OCI-LY7 (cell line): ENCODE measurements at regions not wholly inside any gene's neighbourhood (a gene's known extent, or its start where the extent isn't known, plus 50 kb on each side); places are given as distances from the start of the nearest gene placed in this dataset.

Experiments
- BruUV-seq: library from RNA; stranded (reverse); fragments of 400-500 nt; replicated peaks from 2 replicates; lab custom pipeline; 2021; lab: Mats Ljungman, UMichigan
- CTCF ChIA-PET: fragments of 300-600 bp; sonication (Branson Sonifier 250); formaldehyde crosslinking; loops from one replicate; lab custom pipeline; 2022; ENCODE audit warnings: antibody characterized with exemption; ENCODE audit not compliant: unreplicated experiment; lab: Charles Lee
- POLR2A ChIA-PET: fragments of 300-600 bp; sonication (Branson Sonifier 250); formaldehyde crosslinking; loops from one replicate; lab custom pipeline; 2022; ENCODE audit warnings: antibody characterized with exemption; lab: Charles Lee
- DNase-seq: peaks from one replicate; pipeline ENCODE4 v3.0.0-alpha.2; 2015; ENCODE audit warnings: low spot score
- H2AFZ ChIP-seq: fragments of 200-600 bp; sonication (generic), shearing (Covaris generic); 2 replicates; pipeline ENCODE4 v1.6.1; 2014; ENCODE audit warnings: mild to moderate bottlenecking, antibody characterized with exemption, low read length, moderate library complexity
- H3K27ac ChIP-seq: fragments of 200-600 bp; sonication (generic); 2 replicates; pipeline ENCODE4 v1.5.1; 2014; ENCODE audit warnings: mixed run types, low read depth, mild to moderate bottlenecking, moderate library complexity, low read length, inconsistent platforms; ENCODE audit not compliant: poor library complexity, severe bottlenecking
- H3K36me3 ChIP-seq: fragments of 200-600 bp; sonication (generic); 2 replicates; pipeline ENCODE4 v1.6.1; 2014; ENCODE audit warnings: mild to moderate bottlenecking, antibody characterized with exemption, low read length, moderate library complexity, mixed read lengths; ENCODE audit not compliant: insufficient read depth
- H3K4me1 ChIP-seq: fragments of 200-600 bp; sonication (generic); 2 replicates; pipeline ENCODE4 v1.5.1; 2014; ENCODE audit warnings: mild to moderate bottlenecking, low read length; ENCODE audit not compliant: insufficient read depth, poor library complexity, severe bottlenecking
- H3K4me2 ChIP-seq: fragments of 200-600 bp; sonication (generic); 2 replicates; pipeline ENCODE4 v1.6.1; 2014; ENCODE audit warnings: mild to moderate bottlenecking, low read length
- H3K4me3 ChIP-seq: fragments of 200-600 bp; sonication (generic); 2 replicates; pipeline ENCODE4 v1.5.1; 2014; ENCODE audit warnings: mild to moderate bottlenecking, low read depth, low read length; ENCODE audit not compliant: poor library complexity, severe bottlenecking
- H3K79me2 ChIP-seq: fragments of 200-600 bp; sonication (generic); 2 replicates; pipeline ENCODE4 v1.6.1; 2016; ENCODE audit warnings: low read depth, mild to moderate bottlenecking, low read length, moderate library complexity, mixed read lengths; ENCODE audit not compliant: insufficient read depth
- H3K9me2 ChIP-seq: fragments of 200-600 bp; sonication (generic); 2 replicates; pipeline ENCODE4 v1.6.1; 2016; ENCODE audit warnings: mild to moderate bottlenecking, low read length, mixed read lengths; ENCODE audit not compliant: insufficient read depth
- H3K9me3 ChIP-seq: fragments of 200-600 bp; sonication (generic); 2 replicates; pipeline ENCODE4 v1.6.1; 2014; ENCODE audit warnings: mild to moderate bottlenecking, mixed run types, low read length, mixed read lengths
- H4K20me1 ChIP-seq: fragments of 200-600 bp; sonication (generic); 2 replicates; pipeline ENCODE4 v1.6.1; 2014; ENCODE audit warnings: mild to moderate bottlenecking, antibody characterized with exemption, low read length, moderate library complexity, mixed read lengths; ENCODE audit not compliant: insufficient read depth
- EZH2phosphoT487 ChIP-seq: fragments of 200-600 bp; sonication (generic); IDR thresholded peaks from 2 replicates; pipeline ENCODE4 v1.6.1; 2018; ENCODE audit warnings: low read depth, borderline replicate concordance, mild to moderate bottlenecking, mixed run types, antibody characterized with exemption, low read length, moderate library complexity, mixed read lengths
- intact Hi-C: fragments of 100-400 bp; cut with micrococcal nuclease; formaldehyde crosslinking; loops from one replicate; pipeline ENCODE4 v1.10.0; 2022; ENCODE audit not compliant: unreplicated experiment
- TF ChIP-seq, protein P1 (sequence below): fragments of 200-600 bp; sonication (generic); conservative IDR thresholded peaks from 2 replicates; pipeline ENCODE4 v1.5.1; 2014; ENCODE audit warnings: mild to moderate bottlenecking, antibody characterized with exemption, low read length, moderate library complexity, mixed read lengths

DNA sequence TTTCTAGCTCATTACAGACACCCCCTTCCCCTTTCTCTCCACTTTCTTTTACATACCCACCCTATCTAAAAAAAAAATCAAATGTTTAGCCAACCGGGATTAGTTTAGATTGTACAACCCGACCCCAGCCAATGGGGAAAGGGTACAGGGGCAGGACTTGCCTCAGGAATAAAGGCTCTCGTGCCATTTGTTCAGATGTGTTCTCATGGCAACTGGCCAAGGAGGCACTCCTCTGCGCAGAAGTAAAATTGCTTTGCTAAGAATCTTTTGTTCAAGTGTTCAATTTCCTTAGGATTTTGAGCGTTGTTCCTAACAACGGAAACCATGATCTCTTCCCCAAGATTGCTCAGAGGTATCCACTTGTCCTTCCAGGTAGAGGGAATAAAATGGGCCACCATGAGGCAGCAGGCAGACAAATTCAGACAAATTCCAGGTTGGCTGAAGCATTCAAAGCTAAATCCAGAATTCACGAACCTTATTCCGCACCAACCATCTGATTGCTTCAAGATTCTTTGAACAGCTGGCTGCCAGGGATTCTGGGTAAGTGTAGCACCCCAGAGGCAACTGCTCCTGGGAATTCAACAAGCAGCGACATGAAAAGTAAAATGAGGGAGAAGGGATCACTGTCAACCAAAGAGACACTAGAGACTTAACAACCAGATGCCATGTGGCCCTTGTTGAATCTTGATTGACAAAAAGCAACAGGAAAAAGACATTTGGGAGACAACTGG lies 431.8 kb downstream of the PREX1 start:
- Histone ChIP-seq H3K9me3 (no peaks in the 10 kb centered on the region), H2AFZ (no peak overlapping the region), H3K79me2 (no peaks in the 10 kb centered on the region), H4K20me1 (no peaks in the 10 kb centered on the region), H3K4me3 (no peak overlapping the region), H3K27ac (no peak overlapping the region), H3K4me2 (no peak overlapping the region), H3K4me1 (no peaks in the 10 kb centered on the region), H3K36me3 (no peaks in the 10 kb centered on the region), H3K9me2 (no peaks in the 10 kb centered on the region)
- ChIA-PET POLR2A (no interaction called here), CTCF (no interaction called here)
- TF ChIP-seq, protein P1, sequence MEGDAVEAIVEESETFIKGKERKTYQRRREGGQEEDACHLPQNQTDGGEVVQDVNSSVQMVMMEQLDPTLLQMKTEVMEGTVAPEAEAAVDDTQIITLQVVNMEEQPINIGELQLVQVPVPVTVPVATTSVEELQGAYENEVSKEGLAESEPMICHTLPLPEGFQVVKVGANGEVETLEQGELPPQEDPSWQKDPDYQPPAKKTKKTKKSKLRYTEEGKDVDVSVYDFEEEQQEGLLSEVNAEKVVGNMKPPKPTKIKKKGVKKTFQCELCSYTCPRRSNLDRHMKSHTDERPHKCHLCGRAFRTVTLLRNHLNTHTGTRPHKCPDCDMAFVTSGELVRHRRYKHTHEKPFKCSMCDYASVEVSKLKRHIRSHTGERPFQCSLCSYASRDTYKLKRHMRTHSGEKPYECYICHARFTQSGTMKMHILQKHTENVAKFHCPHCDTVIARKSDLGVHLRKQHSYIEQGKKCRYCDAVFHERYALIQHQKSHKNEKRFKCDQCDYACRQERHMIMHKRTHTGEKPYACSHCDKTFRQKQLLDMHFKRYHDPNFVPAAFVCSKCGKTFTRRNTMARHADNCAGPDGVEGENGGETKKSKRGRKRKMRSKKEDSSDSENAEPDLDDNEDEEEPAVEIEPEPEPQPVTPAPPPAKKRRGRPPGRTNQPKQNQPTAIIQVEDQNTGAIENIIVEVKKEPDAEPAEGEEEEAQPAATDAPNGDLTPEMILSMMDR: no peak
- TF ChIP-seq EZH2phosphoT487: no peak
- BruUV-seq: no TSS peak
- DNase-seq: no peak
- intact Hi-C loops: no loop called here

DNA sequence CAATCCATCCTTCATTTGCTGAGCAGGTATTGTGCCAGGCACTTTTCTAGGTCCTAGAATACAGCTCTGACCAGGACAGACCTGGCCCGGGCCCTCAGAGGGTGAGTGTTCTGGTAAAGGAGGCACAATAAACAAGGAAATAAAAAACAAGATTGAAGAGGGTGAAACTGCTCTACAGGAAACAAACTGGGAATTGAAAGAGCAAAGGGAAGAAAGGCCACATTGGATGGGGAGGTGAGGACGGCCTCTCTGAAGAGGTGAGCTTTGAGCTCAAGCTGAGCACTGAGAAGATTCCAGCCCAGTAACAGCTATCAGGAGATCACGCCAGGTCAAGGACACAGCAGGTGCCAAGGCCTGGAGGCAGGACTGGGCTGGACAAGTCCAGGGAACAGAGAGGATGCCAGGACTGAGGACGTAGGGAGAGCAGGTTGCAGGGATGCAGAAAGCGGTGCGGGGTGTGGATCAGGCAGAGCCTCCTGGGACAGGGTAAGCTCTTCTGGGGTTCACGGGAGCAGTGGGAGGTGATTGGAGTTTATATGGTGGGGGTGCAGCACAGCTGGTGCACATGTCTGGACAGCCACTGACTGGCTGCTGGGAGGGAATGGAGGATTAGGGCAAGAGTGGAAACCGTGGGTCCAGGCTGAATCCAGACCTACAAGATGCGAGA lies 433.3 kb downstream of the PREX1 start:
- no peaks in the 10 kb centered on the region for H3K4me1 ChIP-seq
- H3K9me2 ChIP-seq: no peaks in the 10 kb centered on the region
- H3K4me3 ChIP-seq: no peak overlapping the region
- intact Hi-C loops: no loop called here
- no peaks in the 10 kb centered on the region for H3K36me3 ChIP-seq
- CTCF ChIA-PET: no interaction called here
- no peaks in the 10 kb centered on the region for H3K79me2 ChIP-seq
- no TSS peak for BruUV-seq
- H3K4me2 ChIP-seq: no peak overlapping the region
- no peaks in the 10 kb centered on the region for H4K20me1 ChIP-seq
- H3K9me3 ChIP-seq: no peaks in the 10 kb centered on the region
- DNase-seq: no peak
- no peak overlapping the region for H3K27ac ChIP-seq
- TF ChIP-seq EZH2phosphoT487: no peak
- TF ChIP-seq, protein P1: no peak
- H2AFZ ChIP-seq: no peak overlapping the region
- POLR2A ChIA-PET: interaction anchor here (0.5 to 0.6 kb wide), 2 partner anchors 86 to 87 kb away, joined by 3 to 5 read pairs; no protein-coding TSS in a partner anchor
